Gastrocnemius medialis (tissue), 4 donors: ENCODE measurements at regions not wholly inside any gene's neighbourhood (a gene's known extent, or its start where the extent isn't known, plus 50 kb on each side); places are given as distances from the start of the nearest gene placed in this dataset.
"Not testable (repeated sequence)": the region's sequence is repeated elsewhere in the genome, so short reads cannot be mapped to it uniquely, and the experiment has no call there.

Experiments used
- ATAC-seq, 2 donors: fragments of 150-250 bp; one replicate each; pipeline ENCODE4 v1.9.1; 2016
- DNase-seq, 2 donors: peaks; one replicate each; pipeline ENCODE4 v3.0.0-alpha.2; 2019
- H3K27ac ChIP-seq, 4 donors: fragments of 200-600 bp; sonication (generic); 1 replicate in 1 of 4; 2 replicates in 3 of 4; pipeline ENCODE4 v1.5.1; 2016 to 2018; ENCODE audit warnings: mild to moderate bottlenecking in 2 of 4, moderate library complexity in 1 of 4
- H3K27me3 ChIP-seq, 3 donors: fragments of 200-600 bp; sonication (generic) in 2 of 3; 1 replicate in 1 of 3; 2 replicates in 2 of 3; pipeline versions ENCODE4 v1.5.1 to v1.6.0; 2016 to 2019; ENCODE audit warnings: mild to moderate bottlenecking in 1 of 3, moderate library complexity in 1 of 3
- H3K36me3 ChIP-seq, 2 donors: fragments of 200-600 bp; sonication (generic) in 1 of 2; one replicate each; pipeline ENCODE4 v1.5.1; 2017 to 2018
- H3K4me1 ChIP-seq, 2 donors: fragments of 200-600 bp; sonication (generic) in 1 of 2; one replicate each; pipeline ENCODE4 v1.5.1; 2016 to 2017; ENCODE audit warnings: mild to moderate bottlenecking in 2 of 2
- H3K4me3 ChIP-seq, 4 donors: fragments of 200-600 bp; sonication (generic) in 3 of 4; 1 replicate in 1 of 4; 2 replicates in 3 of 4; pipeline ENCODE4 v1.5.1; 2016 to 2019; ENCODE audit warnings: mild to moderate bottlenecking in 2 of 4
- H3K9me3 ChIP-seq, 3 donors: fragments of 200-600 bp; sonication (generic) in 2 of 3; 1 replicate in 1 of 3; 2 replicates in 2 of 3; pipeline ENCODE4 v1.5.1; 2016 to 2019
- POLR2A ChIP-seq, 2 donors: fragments of 450-650 bp; IDR thresholded peaks; one replicate each; pipeline ENCODE4 v1.6.1; 2017; ENCODE audit warnings: antibody characterized with exemption in 2 of 2, mild to moderate bottlenecking in 2 of 2, moderate library complexity in 2 of 2
- in situ Hi-C, 4 donors: fragments of 200-750 bp; cut with MboI; loops; one replicate each; pipeline versions ENCODE4 v1.15.0 to v1.8.0; 2017; ENCODE audit warnings: low sequenced_read_pairs in 4 of 4
- intact Hi-C: fragments of 100-400 bp; cut with DNase I; formaldehyde crosslinking; loops from one replicate; pipeline ENCODE4 v1.15.1; 2023; ENCODE audit warnings: low total_unique reads
- TF ChIP-seq, protein P1 (sequence below), 5 experiments: fragments of 450-650 bp in 3 of 5; fragments of 200-600 bp in 2 of 5; sonication (generic) in 2 of 5; IDR thresholded peaks in 4 of 5; conservative IDR thresholded peaks in 1 of 5; 1 replicate in 4 of 5; 2 replicates in 1 of 5; pipeline ENCODE4 v1.5.1; 2016 to 2019; ENCODE audit warnings: antibody characterized with exemption in 5 of 5, mild to moderate bottlenecking in 3 of 5, moderate library complexity in 3 of 5

DNA sequence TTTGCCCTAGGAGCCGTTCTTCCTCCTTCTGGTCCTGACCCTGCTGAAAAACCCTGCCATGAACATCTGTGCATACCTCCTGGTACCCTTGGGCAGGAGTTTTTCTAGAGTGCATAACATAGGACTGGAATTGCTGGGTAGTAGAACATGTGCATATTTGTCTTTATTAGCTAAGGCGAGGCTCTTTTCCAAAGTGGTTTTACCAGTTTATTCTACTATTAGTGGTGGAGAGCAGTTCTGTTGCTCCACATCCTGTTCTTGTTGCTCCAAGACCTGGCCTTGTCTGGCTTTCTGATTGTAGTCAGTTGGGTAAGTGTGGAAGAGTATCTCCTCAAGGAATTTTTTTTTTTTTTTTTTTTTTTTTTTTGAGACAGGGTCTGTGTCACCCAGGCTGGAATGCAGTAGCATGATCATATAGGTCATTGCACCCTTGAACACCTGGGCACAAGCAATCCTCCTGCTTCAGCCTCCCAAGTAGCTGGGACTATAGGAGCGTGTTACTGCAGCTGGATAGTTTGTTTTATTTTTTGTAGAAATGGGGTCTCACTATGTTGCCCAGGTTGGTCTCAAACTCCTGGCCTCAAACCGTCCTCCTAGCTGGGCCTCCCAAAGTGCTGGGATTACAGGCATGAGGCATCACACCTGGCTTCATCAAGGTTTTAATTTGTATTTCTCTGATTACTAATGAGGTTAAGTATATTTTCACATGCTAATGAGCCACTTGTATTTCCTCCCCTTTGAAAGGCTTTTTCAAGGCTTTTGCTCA is 85.2 kb downstream of the SPRY4 start:
- ATAC-seq, result no peak
- no peaks in the 10 kb centered on the region for H3K9me3 ChIP-seq
- intact Hi-C loops, result no loop called here
- in situ Hi-C loops, result no loop called here
- DNase-seq, result no peak
- H3K36me3 ChIP-seq, result no peaks in the 10 kb centered on the region
- H3K27me3 ChIP-seq, result no peaks in the 10 kb centered on the region
- no peaks in the 10 kb centered on the region for H3K4me1 ChIP-seq
- TF ChIP-seq, protein P1, sequence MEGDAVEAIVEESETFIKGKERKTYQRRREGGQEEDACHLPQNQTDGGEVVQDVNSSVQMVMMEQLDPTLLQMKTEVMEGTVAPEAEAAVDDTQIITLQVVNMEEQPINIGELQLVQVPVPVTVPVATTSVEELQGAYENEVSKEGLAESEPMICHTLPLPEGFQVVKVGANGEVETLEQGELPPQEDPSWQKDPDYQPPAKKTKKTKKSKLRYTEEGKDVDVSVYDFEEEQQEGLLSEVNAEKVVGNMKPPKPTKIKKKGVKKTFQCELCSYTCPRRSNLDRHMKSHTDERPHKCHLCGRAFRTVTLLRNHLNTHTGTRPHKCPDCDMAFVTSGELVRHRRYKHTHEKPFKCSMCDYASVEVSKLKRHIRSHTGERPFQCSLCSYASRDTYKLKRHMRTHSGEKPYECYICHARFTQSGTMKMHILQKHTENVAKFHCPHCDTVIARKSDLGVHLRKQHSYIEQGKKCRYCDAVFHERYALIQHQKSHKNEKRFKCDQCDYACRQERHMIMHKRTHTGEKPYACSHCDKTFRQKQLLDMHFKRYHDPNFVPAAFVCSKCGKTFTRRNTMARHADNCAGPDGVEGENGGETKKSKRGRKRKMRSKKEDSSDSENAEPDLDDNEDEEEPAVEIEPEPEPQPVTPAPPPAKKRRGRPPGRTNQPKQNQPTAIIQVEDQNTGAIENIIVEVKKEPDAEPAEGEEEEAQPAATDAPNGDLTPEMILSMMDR (IDR thresholded peaks at IDR 0.05 in 4 of 5, conservative IDR thresholded peaks at IDR 0.05 in 1 of 5), result no peak
- no peak for TF ChIP-seq POLR2A (IDR thresholded peaks at IDR 0.05)
- H3K27ac ChIP-seq, result no peak overlapping the region
- H3K4me3 ChIP-seq, result no peak overlapping the region

GRCh38 chr5:142237707-142238106 is 87.1 kb downstream of the SPRY4 start:
- intact Hi-C loops, result no loop called here

GRCh38 chr5:142236673-142237290 is 88.0 kb downstream of the SPRY4 start:
- in situ Hi-C loops, H3K4me3 ChIP-seq: not testable (repeated sequence)

More at GRCh38 chr5:142237707-142238106, 87.1 kb downstream of the SPRY4 start:
- H3K4me3 ChIP-seq, result no peak overlapping the region
- no peaks in the 10 kb centered on the region for H3K4me1 ChIP-seq
- no peaks in the 10 kb centered on the region for H3K9me3 ChIP-seq
- no peak overlapping the region for H3K27ac ChIP-seq
- in situ Hi-C loops, result no loop called here
- TF ChIP-seq POLR2A (IDR thresholded peaks at IDR 0.05), result no peak
- TF ChIP-seq, protein P1 (IDR thresholded peaks at IDR 0.05 in 4 of 5, conservative IDR thresholded peaks at IDR 0.05 in 1 of 5), result no peak
- H3K27me3 ChIP-seq, result no peaks in the 10 kb centered on the region
- no peak for DNase-seq
- H3K36me3 ChIP-seq, result no peaks in the 10 kb centered on the region
- no peak for ATAC-seq

GRCh38 chr5:142235870-142236672 is 88.8 kb downstream of the SPRY4 start:
- H3K4me3 ChIP-seq, result no peak overlapping the region
- TF ChIP-seq, protein P1 (IDR thresholded peaks at IDR 0.05 in 4 of 5, conservative IDR thresholded peaks at IDR 0.05 in 1 of 5), result no peak
- TF ChIP-seq POLR2A (IDR thresholded peaks at IDR 0.05), result no peak
- no peak overlapping the region for H3K27ac ChIP-seq
- no peak for ATAC-seq
- no peaks in the 10 kb centered on the region for H3K27me3 ChIP-seq
- H3K9me3 ChIP-seq, result no peaks in the 10 kb centered on the region
- no peaks in the 10 kb centered on the region for H3K36me3 ChIP-seq
- H3K4me1 ChIP-seq, result no peaks in the 10 kb centered on the region
- in situ Hi-C loops, result no loop called here
- no peak for DNase-seq
- intact Hi-C loops, result no loop called here

More at GRCh38 chr5:142236673-142237290, 88.0 kb downstream of the SPRY4 start:
- ATAC-seq, H3K4me1 ChIP-seq, DNase-seq, H3K36me3 ChIP-seq, H3K27ac ChIP-seq, H3K9me3 ChIP-seq, H3K27me3 ChIP-seq, intact Hi-C loops: not testable (repeated sequence)
